ENCODE measurements at regions not wholly inside any gene's neighbourhood (a gene's known extent, or its start where the extent isn't known, plus 50 kb on each side); places are given as distances from the start of the nearest gene placed in this dataset.

DNA sequence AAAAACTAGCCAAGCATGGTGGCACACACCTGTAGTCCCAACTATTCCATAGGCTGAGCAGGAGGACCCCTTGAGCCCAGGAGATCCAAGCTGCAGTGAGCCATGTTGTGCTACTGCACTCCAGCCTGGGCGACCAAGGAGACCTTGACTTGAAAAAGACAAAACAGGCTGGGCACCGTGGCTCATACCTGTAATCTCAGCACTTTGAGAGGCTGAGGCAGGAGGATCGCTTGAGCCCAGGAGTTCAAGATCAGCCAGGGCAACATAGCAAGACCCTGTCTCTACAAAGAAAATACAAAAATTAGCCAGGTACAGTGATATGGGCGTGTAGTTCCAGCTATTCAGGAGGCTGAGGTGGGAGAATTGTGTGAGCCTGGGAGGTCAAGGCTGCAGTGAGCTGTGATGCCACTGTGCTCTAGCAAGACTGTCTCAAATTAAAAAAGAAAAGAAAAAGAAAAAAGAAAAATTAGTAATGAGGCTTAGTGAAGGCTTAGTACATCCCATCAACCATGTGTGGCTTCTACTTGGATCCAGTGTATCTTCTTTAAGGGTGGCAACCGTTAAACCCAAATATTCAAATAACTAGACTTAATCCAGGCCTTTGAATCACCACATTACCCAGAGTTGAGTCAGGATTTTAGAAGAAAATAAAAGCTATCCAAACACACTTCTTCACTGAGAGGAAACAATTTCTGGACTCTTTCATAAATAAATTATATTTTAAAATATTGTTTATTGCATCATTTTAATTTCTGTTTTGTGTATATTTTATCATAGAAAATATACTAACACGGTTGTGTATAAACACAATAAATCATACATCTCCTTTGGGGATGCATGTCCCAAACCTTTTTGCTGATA, 74.3 kb upstream of the RAB4A start:
- no peak for DNase-seq (ENCODE audit: low read depth)

DNA sequence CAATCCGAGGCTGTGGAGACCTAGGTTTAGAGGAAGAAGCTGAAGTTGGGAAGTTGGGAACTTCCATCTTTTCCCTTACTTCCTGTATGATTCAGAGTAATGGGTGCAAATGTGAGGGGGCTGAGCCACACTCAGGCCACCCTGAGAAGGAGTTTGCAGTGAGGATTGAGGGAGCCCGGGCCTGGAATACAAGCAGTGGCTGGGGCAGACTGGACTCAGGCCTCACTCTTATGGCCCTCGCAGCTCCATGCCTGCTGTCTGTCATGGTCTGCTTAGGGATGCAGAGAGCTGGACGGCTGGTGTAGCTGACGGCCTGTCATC, 73.7 kb upstream of the RAB4A start:
- DNase-seq (ENCODE audit: low read depth), result no peak

DNA sequence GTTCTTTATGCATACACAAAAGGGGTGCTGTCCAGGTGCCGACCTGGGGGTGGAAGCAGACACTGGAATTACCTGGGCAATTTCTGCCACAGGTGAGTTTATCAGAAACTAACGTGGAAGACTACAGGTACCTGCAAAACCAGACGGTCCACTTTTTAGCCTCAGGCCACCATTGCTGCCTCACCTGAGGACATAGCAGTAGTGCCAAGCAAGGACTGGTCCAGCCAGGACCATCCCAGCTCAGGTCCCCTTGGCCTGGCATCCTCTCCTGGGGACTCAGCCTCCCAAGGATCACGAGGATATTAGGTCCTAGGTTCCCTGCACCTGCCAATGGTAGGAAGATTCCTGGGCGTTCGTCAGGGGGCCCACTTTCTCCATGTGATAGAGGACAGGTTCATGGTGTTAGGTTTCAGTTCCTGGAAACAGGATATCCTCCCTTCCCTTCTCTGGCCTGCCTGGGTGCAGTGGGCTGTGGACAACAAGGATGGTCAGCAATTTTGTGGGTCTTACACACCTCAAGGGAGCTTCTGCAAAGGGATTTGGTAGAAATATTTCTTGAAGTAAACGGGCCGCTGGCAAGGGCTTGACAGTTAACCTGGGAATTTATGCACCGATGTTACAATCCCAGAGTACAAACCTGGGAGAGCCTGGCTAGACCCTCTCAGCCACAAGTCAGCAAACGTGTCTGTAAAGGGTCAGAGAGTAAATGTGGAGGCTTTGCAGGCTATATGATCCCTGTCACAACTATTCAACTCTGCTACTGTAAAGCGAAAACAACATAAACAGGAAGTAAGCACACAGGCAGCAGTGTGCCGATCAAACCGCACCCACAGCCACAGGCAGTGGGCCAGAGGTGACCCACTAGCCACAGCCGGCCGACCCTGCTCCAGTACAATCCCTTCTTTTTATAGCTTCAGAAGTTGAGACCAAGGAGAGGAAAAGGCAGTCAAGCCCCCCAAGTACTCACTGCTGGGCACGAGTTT, 71.4 kb upstream of the RAB4A start:
- DNase-seq (ENCODE audit: low read depth), result no peak

DNA sequence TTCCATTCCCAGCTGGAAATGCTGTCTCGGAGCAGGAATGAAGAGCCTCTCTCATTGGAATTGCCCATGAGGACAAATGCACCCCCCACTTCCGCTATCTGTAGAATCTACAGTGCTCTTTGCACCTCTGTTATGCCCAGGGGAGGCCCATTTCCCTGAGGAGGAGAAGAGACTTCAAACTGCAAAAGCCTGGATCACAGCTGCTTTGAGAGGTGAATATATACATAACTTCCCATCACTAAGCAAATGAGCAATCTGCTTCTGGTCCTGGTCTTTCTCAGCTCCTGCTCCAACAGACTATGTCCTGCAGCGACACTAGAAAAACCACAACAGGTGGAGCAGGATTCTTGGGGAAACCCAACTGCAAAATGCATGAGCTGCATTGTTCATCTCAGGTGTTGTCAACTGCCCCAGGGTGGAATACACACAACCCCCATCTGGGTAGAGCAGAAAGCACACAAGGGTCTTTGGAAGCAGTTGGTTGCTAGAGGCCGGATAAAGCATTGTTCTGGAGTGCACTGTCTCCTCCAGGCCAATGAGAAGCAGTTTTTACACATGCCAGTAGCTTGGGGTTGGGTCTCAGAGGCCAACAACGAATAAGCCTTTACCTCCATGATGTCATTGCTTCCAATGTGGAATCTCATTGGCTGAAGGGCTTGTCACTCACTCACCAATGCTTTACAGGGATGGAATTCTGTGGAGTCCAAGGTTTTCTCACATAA, 67.7 kb upstream of the RAB4A start:
- no peak for DNase-seq (ENCODE audit: low read depth)

DNA sequence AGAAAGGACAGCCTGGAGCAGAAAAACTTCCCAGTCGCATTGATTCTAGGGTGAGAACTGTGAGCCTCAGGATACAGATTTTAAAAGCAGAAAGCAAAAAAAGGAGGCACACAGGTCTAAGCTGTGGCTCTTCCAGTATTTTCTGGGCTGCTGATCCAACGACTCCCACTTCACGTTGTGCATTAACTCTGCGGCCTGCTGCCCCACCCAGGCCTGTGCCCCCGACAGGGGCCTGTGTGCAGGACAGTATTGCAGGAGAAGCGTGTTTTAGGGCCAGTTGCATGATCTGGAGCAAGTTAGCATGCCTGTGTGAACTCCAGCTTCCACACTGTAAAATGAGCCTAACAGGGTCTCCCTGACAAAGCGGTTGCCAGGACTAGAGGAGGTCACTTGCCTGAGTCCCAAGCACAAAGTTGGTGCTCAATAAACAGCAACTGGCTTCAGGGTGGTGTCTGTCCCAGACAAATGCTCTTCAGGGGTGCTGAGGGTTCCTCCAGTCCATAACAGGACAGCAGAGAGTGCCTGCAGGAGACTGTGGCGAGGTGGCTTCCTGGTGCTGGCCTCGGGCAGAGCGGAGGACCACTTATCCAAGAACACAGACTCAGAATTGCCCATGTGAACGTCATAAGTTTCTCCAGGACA, 66.8 kb upstream of the RAB4A start:
- DNase-seq (ENCODE audit: low read depth), result no peak

DNA sequence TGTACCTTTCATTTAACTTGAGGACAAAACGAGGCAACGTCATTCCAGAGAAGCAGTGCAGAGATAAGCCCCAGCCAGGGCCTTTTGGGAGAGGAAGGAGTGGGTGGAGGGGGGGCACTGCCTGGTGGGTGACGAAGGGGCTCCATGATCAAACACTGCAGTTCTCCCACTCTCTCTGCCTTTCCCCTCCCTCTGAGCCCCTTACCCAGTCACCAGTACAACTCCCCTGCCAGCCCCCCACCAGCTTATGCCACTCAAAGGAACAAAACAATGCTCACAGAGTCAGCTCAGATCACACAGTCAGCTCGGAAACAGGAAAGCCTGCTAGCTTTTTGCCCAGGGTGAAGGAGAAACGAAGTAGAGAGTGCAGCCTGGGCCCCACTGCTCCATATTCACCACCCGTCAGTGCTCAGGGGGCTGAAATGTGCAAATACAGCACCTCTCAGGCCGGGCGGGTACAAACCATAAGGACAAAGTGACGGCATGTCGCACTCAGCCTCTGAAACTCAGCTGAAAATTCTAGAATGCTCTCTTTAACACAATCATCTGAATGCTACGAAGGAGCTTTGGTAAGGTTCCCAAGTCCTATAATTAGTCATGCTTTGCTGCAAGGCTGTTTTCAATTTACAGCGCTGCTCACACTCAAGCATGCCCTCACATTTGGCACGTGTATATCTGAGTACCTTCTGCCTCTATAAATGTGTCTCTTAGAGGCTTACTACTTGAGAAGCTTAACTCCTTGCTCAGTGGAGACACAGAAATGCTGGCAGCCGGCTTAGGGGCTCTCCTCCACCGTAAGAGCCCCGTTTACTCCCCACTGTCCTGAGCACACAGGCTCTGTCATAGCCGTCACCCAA, 65.8 kb upstream of the RAB4A start:
- DNase-seq (ENCODE audit: low read depth), result no peak

DNA sequence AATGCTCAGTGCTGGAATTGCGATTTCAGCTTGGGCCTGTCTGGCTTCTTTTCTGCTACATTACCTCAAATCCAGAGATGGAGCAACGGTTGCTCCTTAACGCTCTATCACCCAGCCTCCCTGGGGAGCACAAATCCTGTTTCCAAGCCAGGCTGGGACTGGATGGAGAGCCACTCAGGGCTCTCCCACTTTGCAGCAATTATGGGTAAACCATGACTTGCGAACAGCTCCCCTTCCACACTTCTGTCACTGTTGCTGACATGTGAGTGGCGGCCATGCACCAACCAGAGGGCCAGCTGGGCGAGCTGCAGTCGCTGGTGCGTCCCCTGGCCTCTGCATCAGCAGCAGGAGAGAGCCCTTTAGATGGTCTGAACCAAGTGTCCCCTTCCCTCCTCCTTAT, 65.1 kb upstream of the RAB4A start:
- DNase-seq (ENCODE audit: low read depth), result no peak

DNA sequence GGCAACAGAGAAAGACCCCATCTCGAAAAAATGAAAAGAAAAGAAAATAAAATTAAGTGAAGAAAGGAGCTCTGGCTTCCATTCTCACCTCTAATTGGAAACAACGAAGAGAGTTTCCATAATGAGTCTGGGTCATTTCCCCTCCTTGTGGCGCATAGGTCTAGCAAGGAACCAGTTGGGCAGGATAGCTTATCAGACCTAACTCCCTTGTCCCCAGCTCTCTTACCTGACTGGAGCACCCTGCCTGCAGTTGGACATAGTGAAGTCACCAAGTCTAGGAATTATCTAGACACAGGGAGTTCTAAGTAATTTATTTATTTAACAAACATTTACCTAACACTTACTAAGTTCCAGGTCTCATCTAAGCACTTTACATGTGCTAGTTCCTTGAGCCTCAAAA, 63.0 kb upstream of the RAB4A start:
- no peak for DNase-seq (ENCODE audit: low read depth)

DNA sequence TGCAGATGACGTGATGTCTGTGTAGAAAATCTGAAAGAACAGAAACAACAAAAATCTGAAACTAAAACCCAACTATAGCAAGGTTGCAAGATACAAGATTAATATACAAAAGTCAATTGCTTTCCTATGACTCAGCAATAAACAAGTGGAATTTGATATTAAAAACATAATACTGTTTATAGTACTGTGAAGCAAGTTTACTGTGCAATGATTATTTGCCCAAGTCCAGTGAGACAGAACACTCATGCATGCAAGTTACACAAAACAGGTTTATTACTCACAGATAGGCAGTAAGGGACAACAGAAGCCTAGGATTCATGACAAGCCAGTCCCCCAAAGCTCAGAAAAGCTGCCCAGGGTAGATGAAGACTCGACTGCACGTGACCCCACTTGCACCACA, 62.4 kb upstream of the RAB4A start:
- no peak for DNase-seq (ENCODE audit: low read depth)

DNA sequence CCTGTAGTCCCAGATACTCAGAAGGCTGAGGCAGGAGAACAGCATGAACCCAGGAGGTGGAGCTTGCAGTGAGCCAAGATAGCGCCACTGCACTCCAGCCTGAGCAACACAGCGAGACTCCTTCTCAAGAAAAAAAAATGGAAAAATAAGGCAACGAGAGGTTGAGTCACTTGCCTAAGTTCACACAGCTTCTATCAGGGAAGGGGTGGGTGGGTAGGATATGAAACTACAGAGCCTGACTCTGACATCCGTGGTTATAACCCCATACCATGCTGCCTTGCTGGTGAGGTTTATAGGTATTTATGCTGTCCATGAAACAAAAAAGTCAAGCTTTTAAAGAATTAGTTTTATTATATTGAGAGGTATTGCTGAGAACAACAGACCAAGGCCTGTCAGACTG, 61.5 kb upstream of the RAB4A start:
- no peak for DNase-seq (ENCODE audit: low read depth)

DNA sequence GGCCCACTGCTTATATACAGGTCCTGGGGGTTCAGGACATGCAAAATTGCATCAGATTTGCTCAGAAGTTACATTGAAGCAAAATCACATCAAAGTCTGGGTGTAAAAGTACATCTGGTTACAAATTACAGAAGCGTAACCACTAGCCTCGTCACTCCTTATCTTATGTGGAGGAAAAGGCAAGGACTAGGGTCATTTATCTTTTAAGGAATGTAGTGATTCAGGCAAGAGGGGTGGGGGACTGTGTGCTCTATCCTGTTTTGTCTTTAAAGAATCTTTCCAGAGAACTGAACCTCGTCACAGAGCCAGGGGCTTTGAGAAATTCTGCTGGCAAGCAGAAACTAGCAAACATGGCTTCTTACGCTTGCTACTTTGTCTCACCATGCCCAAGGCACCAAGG, 61.1 kb upstream of the RAB4A start:
- no peak for DNase-seq (ENCODE audit: low read depth)

DNA sequence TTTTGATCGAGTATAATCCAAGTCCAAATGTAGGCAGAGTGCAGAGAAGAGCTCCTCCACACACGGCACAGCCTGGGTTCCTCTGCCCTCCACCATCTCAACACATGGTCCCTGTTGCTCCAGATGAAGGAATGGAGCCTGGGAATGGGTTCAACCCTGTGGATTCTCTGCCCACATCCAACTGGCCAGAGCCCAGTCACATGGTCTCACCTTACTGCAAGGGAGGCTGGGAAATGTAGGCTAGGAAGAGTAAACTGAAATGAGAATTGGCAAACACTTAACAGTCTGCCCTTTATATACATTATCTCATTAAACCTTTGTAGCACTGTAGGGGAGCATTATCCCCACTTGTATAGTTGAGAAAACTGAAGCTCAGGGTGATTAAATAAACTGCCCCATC, 60.1 kb upstream of the RAB4A start:
- DNase-seq (ENCODE audit: low read depth), result no peak

DNA sequence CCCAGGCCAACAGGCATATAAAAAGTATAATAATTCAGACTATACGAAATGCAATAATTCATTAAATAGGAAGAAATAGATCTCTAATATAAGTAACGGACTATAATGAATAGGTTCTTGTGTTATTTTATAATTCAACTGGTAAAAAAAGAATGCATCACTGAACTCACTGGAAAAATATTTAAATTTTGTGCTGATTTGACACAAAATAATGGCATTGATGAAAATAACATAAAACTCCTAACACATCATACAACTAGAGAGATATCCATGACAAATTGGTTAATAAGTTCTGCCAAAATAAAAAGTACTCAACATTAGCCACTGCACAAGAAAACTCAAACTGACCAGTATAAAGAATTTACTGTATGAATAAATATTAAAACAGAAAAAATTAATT, 57.1 kb upstream of the RAB4A start:
- no peak for DNase-seq (ENCODE audit: low read depth)

DNA sequence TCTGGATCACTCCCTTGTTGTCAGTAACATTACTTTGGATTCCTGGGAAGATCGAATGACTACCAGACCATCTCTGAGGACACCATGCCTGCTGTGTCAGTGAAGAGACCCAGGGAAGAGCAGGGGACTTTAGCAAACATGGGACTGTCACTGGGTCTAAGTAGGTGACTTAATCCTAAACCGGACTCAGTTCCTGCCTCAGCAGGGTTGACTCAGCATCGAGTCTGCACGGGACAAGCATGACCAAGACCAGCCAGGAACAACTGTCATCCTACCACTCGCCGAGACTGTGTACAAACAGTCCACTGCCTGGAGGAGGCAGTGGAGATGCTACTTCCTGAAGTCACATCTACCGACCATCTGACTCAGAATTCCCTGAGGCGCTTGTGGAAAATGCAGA, 53.2 kb upstream of the RAB4A start:
- DNase-seq (ENCODE audit: low read depth), result peak; percentile 65

DNA sequence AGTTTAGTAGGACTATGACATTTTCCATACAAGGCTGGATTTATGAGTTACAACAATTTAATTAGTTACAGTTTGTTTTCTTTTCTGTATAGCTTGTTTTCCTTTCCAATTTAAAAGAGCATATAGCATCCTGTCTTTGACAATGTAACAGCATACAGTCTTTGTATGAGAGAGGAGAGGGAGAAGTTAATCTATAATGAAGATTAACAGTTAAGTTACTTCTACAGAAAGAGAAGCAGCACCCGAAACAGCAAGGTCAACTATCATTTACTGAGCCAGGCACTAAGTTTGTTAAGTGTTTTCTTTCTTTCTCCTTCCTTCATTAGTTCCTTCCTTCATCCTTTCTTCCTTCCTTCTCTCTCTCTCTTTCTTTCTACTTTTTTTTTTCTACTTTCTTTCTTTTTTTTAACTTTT, 52.3 kb upstream of the RAB4A start:
- no peak for DNase-seq (ENCODE audit: low read depth)

DNA sequence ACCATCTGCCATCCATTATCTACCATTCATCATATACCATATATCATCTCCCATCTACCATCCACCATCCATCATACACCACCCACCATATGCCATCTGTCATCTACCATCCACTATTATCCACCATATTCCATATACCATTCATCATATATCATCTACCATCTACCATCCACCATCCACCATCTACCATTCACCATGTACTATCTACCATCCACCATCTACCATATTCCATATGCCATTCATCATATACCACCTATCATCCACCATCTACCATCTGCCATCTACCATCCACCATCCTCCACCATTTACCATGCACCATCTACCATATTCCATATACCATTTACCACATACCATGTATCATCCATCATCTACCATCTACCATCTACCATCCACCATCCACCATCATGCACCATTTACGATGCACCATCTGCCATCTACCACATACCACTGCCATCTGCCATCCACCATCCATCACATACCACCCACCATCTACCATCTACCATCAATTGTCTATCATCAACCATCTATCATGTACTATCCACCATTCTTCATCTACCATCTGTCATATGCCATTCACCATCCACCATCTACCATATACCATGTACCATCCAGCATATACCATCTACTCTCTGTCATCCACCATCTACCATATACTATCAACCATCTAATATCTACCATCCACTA, 50.6 kb upstream of the RAB4A start:
- no peak for DNase-seq (ENCODE audit: low read depth)

DNA sequence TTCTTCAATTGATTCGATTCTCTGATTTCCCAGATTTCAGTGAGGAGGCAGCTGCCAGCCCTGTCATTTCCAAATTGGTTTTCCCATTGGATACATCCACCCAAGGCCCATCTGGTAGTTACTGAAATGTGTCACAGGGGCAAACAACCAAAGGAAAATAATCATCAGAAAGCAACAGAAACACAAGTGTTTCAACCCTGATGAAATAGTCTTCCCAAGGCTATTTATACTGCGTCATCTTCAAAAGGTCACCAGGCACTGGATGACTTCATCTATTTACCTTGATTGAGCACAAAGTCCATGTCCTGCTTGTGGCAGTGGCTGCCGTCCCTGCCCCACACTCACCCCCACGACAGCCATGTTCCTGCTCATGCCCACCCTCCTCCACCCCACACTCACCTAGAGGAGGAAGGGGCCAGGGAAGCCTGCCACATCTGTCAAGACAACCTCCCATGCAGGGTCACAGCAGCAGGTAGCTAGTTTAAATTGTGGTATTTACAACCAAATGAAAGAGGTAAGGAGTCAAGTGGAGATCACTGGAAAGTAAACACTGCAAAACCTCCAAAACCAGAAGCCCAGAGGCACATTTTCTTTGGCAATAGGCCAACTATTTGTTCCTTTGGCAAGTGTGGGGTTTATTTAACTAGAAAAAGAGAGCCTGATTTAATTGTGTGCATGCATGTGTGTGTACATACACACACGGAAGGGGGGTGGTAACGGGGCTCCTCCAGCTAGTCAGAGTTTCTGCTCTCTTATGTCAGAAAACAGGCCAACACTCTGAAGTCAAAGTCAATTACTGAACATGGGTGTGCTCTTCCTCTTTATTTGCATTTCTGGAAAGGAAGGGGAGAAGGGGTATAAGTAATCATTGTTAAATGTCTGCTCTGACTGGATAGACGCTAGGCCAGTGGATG, 49.5 kb upstream of the RAB4A start:
- no peak for DNase-seq (ENCODE audit: low read depth)
